IMR-90 (cell line): ENCODE measurements at regions not wholly inside any gene's neighbourhood (a gene's known extent, or its start where the extent isn't known, plus 50 kb on each side); places are given as distances from the start of the nearest gene placed in this dataset.

Experiments
- ATAC-seq: fragments of 200-7000 bp; cut with Tn5 transposase; 2 replicates; pipeline ENCODE4 v1.9.1; 2020; ENCODE audit warnings: low read depth, mild to moderate bottlenecking, moderate library complexity
- BruUV-seq: library from RNA; stranded (reverse); fragments of 400-500 nt; replicated peaks from 2 replicates; lab custom pipeline; 2021; lab: Mats Ljungman, UMichigan
- CTCF ChIA-PET: fragments of 300-600 bp; formaldehyde crosslinking; extraction: SDS; loops from one replicate; lab custom pipeline; 2021; ENCODE audit warnings: antibody characterized with exemption; lab: Yijun Ruan, JAX
- POLR2A ChIA-PET: fragments of 300-600 bp; sonication (Branson Sonifier 250); formaldehyde crosslinking; loops from one replicate; lab custom pipeline; 2022; ENCODE audit warnings: antibody characterized with exemption; ENCODE audit not compliant: unreplicated experiment; lab: Charles Lee
- DNase-seq: peaks from one replicate; pipeline ENCODE4 v3.0.0; 2013
- H2AFZ ChIP-seq: replicated peaks from 2 replicates; pipeline ENCODE3; 2013; ENCODE audit warnings: low read length, mild to moderate bottlenecking; ENCODE audit not compliant: poor library complexity
- H2AK5ac ChIP-seq: 2 replicates; pipeline ENCODE4 v1.6.1; 2013; ENCODE audit warnings: low read depth, low read length, inconsistent platforms
- H2AK9ac ChIP-seq: replicated peaks from 2 replicates; pipeline ENCODE3; 2013; ENCODE audit warnings: mild to moderate bottlenecking, low read depth, low read length, moderate library complexity; ENCODE audit not compliant: poor library complexity
- H2BK120ac ChIP-seq: 2 replicates; pipeline ENCODE4 v1.6.1; 2013; ENCODE audit warnings: low read depth, low read length, inconsistent platforms
- H2BK15ac ChIP-seq: 3 replicates; pipeline ENCODE4 v1.6.1; 2013; ENCODE audit warnings: low read depth, low read length, inconsistent platforms
- H2BK20ac ChIP-seq: 2 replicates; pipeline ENCODE4 v1.6.1; 2013; ENCODE audit warnings: low read depth, mild to moderate bottlenecking, inconsistent platforms, low read length, moderate library complexity
- H2BK5ac ChIP-seq: 2 replicates; pipeline ENCODE4 v1.6.1; 2013; ENCODE audit warnings: mild to moderate bottlenecking, low read depth, low read length, inconsistent platforms; ENCODE audit not compliant: poor library complexity, severe bottlenecking
- H3K14ac ChIP-seq: replicated peaks from 2 replicates; pipeline ENCODE4 v1.6.1; 2013; ENCODE audit warnings: low read depth, low read length, inconsistent platforms
- H3K18ac ChIP-seq: 2 replicates; pipeline ENCODE4 v1.6.1; 2013; ENCODE audit warnings: low read depth, low read length, control low read depth
- H3K23ac ChIP-seq: 2 replicates; pipeline ENCODE4 v1.6.1; 2013; ENCODE audit warnings: low read depth, low read length, inconsistent platforms
- H3K27ac ChIP-seq: 2 replicates; pipeline ENCODE4 v1.5.1; 2013; ENCODE audit warnings: mild to moderate bottlenecking, control low read depth, low read length; ENCODE audit not compliant: insufficient read depth
- H3K27me3 ChIP-seq: 2 replicates; pipeline ENCODE4 v1.6.1; 2013; ENCODE audit warnings: low read length; ENCODE audit not compliant: control insufficient read depth, insufficient read depth
- H3K36me3 ChIP-seq: 2 replicates; pipeline ENCODE4 v1.6.1; 2013; ENCODE audit warnings: low read length, mixed read lengths; ENCODE audit not compliant: control insufficient read depth, insufficient read depth
- H3K4ac ChIP-seq: 2 replicates; pipeline ENCODE4 v1.6.1; 2013; ENCODE audit warnings: low read depth, low read length, inconsistent platforms
- H3K4me1 ChIP-seq: 2 replicates; pipeline ENCODE4 v1.6.1; 2013; ENCODE audit warnings: low read length, mixed read lengths; ENCODE audit not compliant: control insufficient read depth, insufficient read depth
- H3K4me2 ChIP-seq: 2 replicates; pipeline ENCODE4 v1.6.1; 2013; ENCODE audit warnings: low read depth, mild to moderate bottlenecking, control low read depth, low read length, moderate library complexity
- H3K4me3 ChIP-seq: 2 replicates; pipeline ENCODE4 v1.5.1; 2013; ENCODE audit warnings: low read depth, mild to moderate bottlenecking, control low read depth, low read length, moderate library complexity; ENCODE audit not compliant: insufficient read depth
- H3K56ac ChIP-seq: 2 replicates; pipeline ENCODE4 v1.6.1; 2013; ENCODE audit warnings: low read length, inconsistent platforms; ENCODE audit not compliant: insufficient read depth; ENCODE audit errors: extremely low read depth
- H3K79me1 ChIP-seq, 2 experiments: 2 replicates each; pipeline ENCODE4 v1.6.1; 2013; ENCODE audit warnings: low read length in 2 of 2, inconsistent platforms in 1 of 2, low read depth in 1 of 2
- H3K9ac ChIP-seq: 2 replicates; pipeline ENCODE4 v1.6.1; 2013; ENCODE audit warnings: low read depth, low read length, control low read depth
- H3K9me1 ChIP-seq: 2 replicates; pipeline ENCODE4 v1.6.1; 2013; ENCODE audit warnings: low read length, inconsistent platforms; ENCODE audit not compliant: insufficient read depth
- H3K9me3 ChIP-seq: 2 replicates; pipeline ENCODE4 v1.6.1; 2013; ENCODE audit warnings: low read length; ENCODE audit not compliant: control insufficient read depth, insufficient read depth
- H4K20me1 ChIP-seq: 2 replicates; pipeline ENCODE4 v1.6.1; 2013; ENCODE audit warnings: low read length, inconsistent platforms; ENCODE audit not compliant: insufficient read depth
- H4K5ac ChIP-seq: 2 replicates; pipeline ENCODE4 v1.6.1; 2013; ENCODE audit warnings: mild to moderate bottlenecking, low read depth, low read length, control low read depth
- H4K8ac ChIP-seq, 2 experiments: 2 replicates each; pipeline ENCODE4 v1.6.1; 2013; ENCODE audit warnings: low read depth in 2 of 2, low read length in 2 of 2, control low read depth in 1 of 2, inconsistent platforms in 1 of 2
- H4K91ac ChIP-seq: 2 replicates; pipeline ENCODE4 v1.6.1; 2013; ENCODE audit warnings: low read depth, low read length, inconsistent platforms; ENCODE audit not compliant: insufficient read depth
- BHLHE40 ChIP-seq: fragments of 150-350 bp; IDR thresholded peaks from 2 replicates; pipeline ENCODE4 v1.6.1; 2016; ENCODE audit warnings: mild to moderate bottlenecking, low read depth, low read length
- CEBPB ChIP-seq: IDR thresholded peaks from 2 replicates; pipeline ENCODE4 v1.6.1; 2012; ENCODE audit warnings: low read depth, low read length, improper control_type of control experiment
- CHD1 ChIP-seq: IDR thresholded peaks from 2 replicates; pipeline ENCODE4 v1.6.1; 2012; ENCODE audit warnings: low read depth, low read length, improper control_type of control experiment
- CTCF ChIP-seq: conservative IDR thresholded peaks from 2 replicates; pipeline ENCODE4 v1.5.1; 2012; ENCODE audit warnings: mild to moderate bottlenecking, low read depth, low read length, improper control_type of control experiment
- ELK1 ChIP-seq: fragments of 150-350 bp; IDR thresholded peaks from 2 replicates; pipeline ENCODE4 v1.6.1; 2016; ENCODE audit warnings: low read depth, mild to moderate bottlenecking, low read length, moderate library complexity, borderline replicate concordance
- FOS ChIP-seq: fragments of 150-350 bp; IDR thresholded peaks from 2 replicates; pipeline ENCODE4 v1.6.1; 2016; ENCODE audit warnings: low read depth, low read length
- MAFK ChIP-seq: IDR thresholded peaks from 2 replicates; pipeline ENCODE4 v1.6.1; 2012; ENCODE audit warnings: low read depth, low read length, improper control_type of control experiment
- MAZ ChIP-seq: IDR thresholded peaks from 2 replicates; pipeline ENCODE4 v1.6.1; 2012; ENCODE audit warnings: low read depth, mild to moderate bottlenecking, low read length, improper control_type of control experiment, moderate library complexity, borderline replicate concordance
- MXI1 ChIP-seq: IDR thresholded peaks from 2 replicates; pipeline ENCODE4 v1.6.1; 2012; ENCODE audit warnings: low read depth, mild to moderate bottlenecking, low read length, moderate library complexity, borderline replicate concordance
- NFE2L2 ChIP-seq: fragments of 150-350 bp; IDR thresholded peaks from 2 replicates; pipeline ENCODE4 v1.6.1; 2016; ENCODE audit warnings: low read depth, mild to moderate bottlenecking, low read length
- POLR2A ChIP-seq: IDR thresholded peaks from 2 replicates; pipeline ENCODE4 v1.6.1; 2012; ENCODE audit warnings: mild to moderate bottlenecking, low read depth, low read length
- RAD21 ChIP-seq: IDR thresholded peaks from 2 replicates; pipeline ENCODE4 v1.6.1; 2012; ENCODE audit warnings: low read length, improper control_type of control experiment
- RCOR1 ChIP-seq: IDR thresholded peaks from 2 replicates; pipeline ENCODE4 v1.6.1; 2012; ENCODE audit warnings: mild to moderate bottlenecking, low read length, improper control_type of control experiment; ENCODE audit not compliant: insufficient replicate concordance
- RFX5 ChIP-seq: IDR thresholded peaks from 2 replicates; pipeline ENCODE4 v1.8.0; 2012; ENCODE audit warnings: low read depth, mild to moderate bottlenecking, low read length, moderate library complexity
- SMC3 ChIP-seq: fragments of 150-350 bp; IDR thresholded peaks from 2 replicates; pipeline ENCODE4 v1.6.1; 2016; ENCODE audit warnings: low read depth, mild to moderate bottlenecking, antibody characterized with exemption, low read length, moderate library complexity
- USF2 ChIP-seq: fragments of 150-350 bp; IDR thresholded peaks from 2 replicates; pipeline ENCODE4 v1.6.1; 2017; ENCODE audit warnings: mild to moderate bottlenecking, antibody characterized with exemption, low read length, low read depth
- WGBS, 2 experiments: methylation state at CpG; one replicate each; pipeline versions ENCODE4 v1.1.5 to v1.1.7; 2013; ENCODE audit warnings: missing lambda C conversion rate in 2 of 2; ENCODE audit not compliant: insufficient read length in 1 of 2; ENCODE audit errors: extremely low coverage in 2 of 2; 5-methylcytosine and 5-hydroxymethylcytosine counted together
- dilution Hi-C: fragments of 300-500 bp; cut with HindIII; formaldehyde crosslinking; loops from one replicate; pipeline ENCODE4 v1.14.3; 2018; ENCODE audit warnings: low sequenced_read_pairs; ENCODE audit not compliant: unreplicated experiment
- in situ Hi-C: fragments of 300-500 bp; cut with MboI; formaldehyde crosslinking; loops from 3 replicates; pipeline ENCODE4 v1.14.3; 2019; ENCODE audit warnings: low sequenced_read_pairs, inconsistent platforms, mixed read lengths
- intact Hi-C: fragments of 100-400 bp; cut with micrococcal nuclease; formaldehyde crosslinking; loops from 2 replicates; pipeline ENCODE4 v1.10.0; 2022

DNA sequence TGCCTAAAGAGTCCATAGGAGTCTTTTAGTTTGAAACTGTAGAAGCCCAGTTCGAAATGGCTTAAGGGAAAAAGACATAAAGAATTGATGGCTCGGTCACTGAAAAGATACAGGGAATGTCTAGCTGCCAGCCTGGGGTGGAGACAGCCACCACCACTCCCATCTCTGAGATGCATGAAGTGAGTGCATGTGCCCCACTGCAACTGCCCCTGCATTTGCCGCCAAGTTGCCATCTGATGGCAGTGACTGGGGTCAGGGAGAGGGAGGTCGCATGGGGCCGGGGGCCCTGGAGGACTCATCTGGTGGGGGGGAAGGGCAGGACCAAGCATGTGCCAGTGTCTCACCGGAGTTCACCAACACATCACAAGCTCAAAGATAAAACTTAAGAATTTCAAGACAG lies 385.8 kb upstream of the SULF2 start:
- intact Hi-C loops (no loop called here), dilution Hi-C loops (no loop called here), in situ Hi-C loops (no loop called here)
- Histone ChIP-seq H2AFZ (no peak overlapping the region), H2BK120ac (no peak overlapping the region), H3K9ac (no peak overlapping the region), H3K4ac (no peak overlapping the region), H3K9me1 (no peaks in the 10 kb centered on the region), H3K23ac (no peak overlapping the region), H3K56ac (no peak overlapping the region), H2BK5ac (no peak overlapping the region), H4K8ac (no peak overlapping the region), H3K4me1 (no peaks in the 10 kb centered on the region), H2BK20ac (no peak overlapping the region), H3K79me1 (no peaks in the 10 kb centered on the region), H4K5ac (no peak overlapping the region), H3K14ac (no peak overlapping the region), H3K18ac (no peak overlapping the region), H2BK15ac (no peak overlapping the region), H3K36me3 (no peaks in the 10 kb centered on the region), H2AK9ac (no peak overlapping the region), H3K4me2 (no peak overlapping the region), H2AK5ac (no peak overlapping the region), H3K27ac (no peak overlapping the region), H3K4me3 (no peak overlapping the region), H3K27me3 (peaks cover 2% of the 10 kb centered on the region; the same call in 1 of the 2 replicates), H4K91ac (no peak overlapping the region), H3K9me3 (peaks cover 4% of the 10 kb centered on the region; the same call in 1 of the 2 replicates), H4K20me1 (no peaks in the 10 kb centered on the region)
- CTCF ChIA-PET: no interaction called here
- DNase-seq: no peak
- BruUV-seq: no TSS peak
- WGBS, 2 experiments: no CpG with 5 or more reads among the region's 6 CpGs
- POLR2A ChIA-PET: no interaction called here
- no peak for ATAC-seq
- TF ChIP-seq BHLHE40 (no peak), MAZ (no peak), CTCF (no peak), POLR2A (no peak), SMC3 (no peak), CHD1 (no peak), RCOR1 (no peak), MXI1 (no peak), RFX5 (no peak), MAFK (no peak), CEBPB (no peak), USF2 (no peak), RAD21 (no peak), NFE2L2 (no peak), FOS (no peak), ELK1 (no peak)
